Neural cell (in vitro differentiated cells): ENCODE measurements at regions not wholly inside any gene's neighbourhood (a gene's known extent, or its start where the extent isn't known, plus 50 kb on each side); places are given as distances from the start of the nearest gene placed in this dataset.

Experiments
- CTCF ChIP-seq: fragments of 450-650 bp; IDR thresholded peaks from 2 replicates; pipeline ENCODE4 v1.5.1; 2014; ENCODE audit warnings: antibody characterized with exemption, mild to moderate bottlenecking, moderate library complexity; ENCODE audit not compliant: poor library complexity, severe bottlenecking
- EP300 ChIP-seq: fragments of 450-650 bp; conservative IDR thresholded peaks from 2 replicates; pipeline ENCODE4 v1.6.1; 2014; ENCODE audit warnings: antibody characterized with exemption, mild to moderate bottlenecking, moderate library complexity; ENCODE audit not compliant: poor library complexity, severe bottlenecking
- EZH2 ChIP-seq: fragments of 200-600, 300-800 bp; shearing (Covaris generic), sonication (generic); IDR thresholded peaks from 2 replicates; pipeline ENCODE4 v1.6.1; 2014; ENCODE audit warnings: antibody characterized with exemption, low read length, borderline replicate concordance, mild to moderate bottlenecking; ENCODE audit not compliant: insufficient read depth, poor library complexity, severe bottlenecking
- POLR2AphosphoS5 ChIP-seq: IDR thresholded peaks from 2 replicates; pipeline ENCODE4 v1.6.1; 2012
- RAD21 ChIP-seq: fragments of 450-650 bp; conservative IDR thresholded peaks from 2 replicates; pipeline ENCODE4 v1.6.1; 2014; ENCODE audit warnings: antibody characterized with exemption, mild to moderate bottlenecking, moderate library complexity
- SMC3 ChIP-seq: fragments of 450-650 bp; conservative IDR thresholded peaks from 2 replicates; pipeline ENCODE4 v1.6.1; 2014; ENCODE audit warnings: antibody characterized with exemption, mild to moderate bottlenecking, moderate library complexity; ENCODE audit not compliant: poor library complexity
- TAF1 ChIP-seq: IDR thresholded peaks from 2 replicates; pipeline ENCODE4 v1.6.1; 2012; ENCODE audit warnings: low read depth

DNA sequence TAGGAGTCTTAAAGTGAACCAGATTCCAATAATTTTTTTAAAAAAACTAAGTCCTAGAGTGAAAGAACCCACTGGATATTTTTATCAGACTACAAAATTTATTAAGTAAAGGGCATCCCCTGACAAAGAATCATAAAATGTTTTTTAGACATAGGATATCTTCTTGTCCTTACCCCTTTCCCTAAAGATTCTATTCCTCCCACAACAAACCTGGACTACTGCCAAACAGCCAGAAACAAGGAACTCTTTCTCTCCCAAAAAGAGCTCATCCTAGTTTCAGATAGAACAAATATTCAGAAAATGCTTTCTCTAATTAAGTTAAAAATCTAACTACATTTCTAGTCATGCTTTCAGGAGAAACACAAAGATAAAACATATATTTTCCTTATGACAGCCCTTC is 327.1 kb downstream of the FAM181B start:
- no peak for TF ChIP-seq EP300
- no peak for TF ChIP-seq CTCF
- no peak for TF ChIP-seq SMC3
- no peak for TF ChIP-seq EZH2
- no peak for TF ChIP-seq POLR2AphosphoS5
- no peak for TF ChIP-seq TAF1
- TF ChIP-seq RAD21, result no peak
